HCT116 (cell line): ENCODE measurements at regions not wholly inside any gene's neighbourhood (a gene's known extent, or its start where the extent isn't known, plus 50 kb on each side); places are given as distances from the start of the nearest gene placed in this dataset.

Experiments used
- ATF3 ChIP-seq: IDR thresholded peaks from 2 replicates; pipeline ENCODE4 v1.6.1; 2012
- CBX3 ChIP-seq: IDR thresholded peaks from 2 replicates; pipeline ENCODE4 v1.6.1; 2012; ENCODE audit warnings: low read depth
- CEBPB ChIP-seq: IDR thresholded peaks from 2 replicates; pipeline ENCODE4 v1.6.1; 2012; ENCODE audit warnings: low read depth
- CTCF ChIP-seq, 3 experiments: fragments of 200-600 bp in 1 of 3; sonication (generic) in 1 of 3; IDR thresholded peaks in 2 of 3; conservative IDR thresholded peaks in 1 of 3; 2 replicates each; pipeline ENCODE4 v1.5.1; 2012 to 2017; ENCODE audit warnings: low read depth in 2 of 3, low read length in 2 of 3, antibody characterized with exemption in 1 of 3, borderline replicate concordance in 1 of 3, control low read depth in 1 of 3, mild to moderate bottlenecking in 1 of 3, mixed read lengths in 1 of 3, mixed run types in 1 of 3, moderate library complexity in 1 of 3; ENCODE audit not compliant: insufficient read depth in 1 of 3
- EZH2 ChIP-seq: fragments of 200-600 bp; sonication (generic); IDR thresholded peaks from 2 replicates; pipeline ENCODE4 v1.6.1; 2017; ENCODE audit warnings: antibody characterized with exemption, mixed run types
- EZH2phosphoT487 ChIP-seq: fragments of 200-600 bp; IDR thresholded peaks from 2 replicates; pipeline ENCODE4 v1.6.1; 2018; ENCODE audit warnings: antibody characterized with exemption, borderline replicate concordance
- JUND ChIP-seq: IDR thresholded peaks from 2 replicates; pipeline ENCODE4 v1.6.1; 2012
- ZFX ChIP-seq: fragments of 450-650 bp; IDR thresholded peaks from 2 replicates; pipeline ENCODE4 v1.6.1; 2017

- TF ChIP-seq CEBPB (no peak), CTCF (IDR thresholded peaks at IDR 0.05 in 2 of 3, conservative IDR thresholded peaks at IDR 0.05 in 1 of 3; ENCODE audit: borderline replicate concordance in 1 of 3, insufficient read depth in 1 of 3, low read depth in 2 of 3, low read length in 2 of 3) (no peak), JUND (no peak), EZH2 (no peak), ATF3 (no peak), ZFX (no peak), EZH2phosphoT487 (no peak), CBX3 (no peak)
Observed at GRCh38 chr4:153970169-153970568, 181.3 kb upstream of the SFRP2 start.
